ENCODE measurements at regions not wholly inside any gene's neighbourhood (a gene's known extent, or its start where the extent isn't known, plus 50 kb on each side); places are given as distances from the start of the nearest gene placed in this dataset.

DNA sequence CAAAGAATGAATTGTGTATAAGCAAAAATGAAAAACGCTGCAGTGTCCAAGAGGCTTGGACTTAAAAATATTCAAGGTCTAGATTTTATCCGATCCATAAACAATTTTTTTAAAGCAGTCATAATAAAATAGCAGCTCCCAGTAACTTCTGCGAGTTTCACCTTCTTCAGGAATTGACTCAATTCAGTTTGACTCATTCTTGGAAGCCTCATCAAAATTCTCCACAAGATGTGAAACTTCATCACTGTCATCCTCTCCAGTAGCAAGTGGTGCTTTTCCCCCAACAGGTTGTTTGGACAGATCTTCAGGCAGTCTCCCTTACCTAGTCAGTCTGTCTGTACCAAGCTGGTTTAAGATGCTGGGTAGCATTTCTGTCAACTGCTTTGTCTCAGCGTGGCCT is 93.5 kb upstream of the FOXG1 start:
- H3K4me1 Mint-ChIP-seq: no peaks in the 10 kb centered on the region
- H3K9me3 ChIP-seq (ENCODE audit: control insufficient read depth, low read length, poor library complexity, severe bottlenecking): peaks cover 2% of the 10 kb centered on the region

DNA sequence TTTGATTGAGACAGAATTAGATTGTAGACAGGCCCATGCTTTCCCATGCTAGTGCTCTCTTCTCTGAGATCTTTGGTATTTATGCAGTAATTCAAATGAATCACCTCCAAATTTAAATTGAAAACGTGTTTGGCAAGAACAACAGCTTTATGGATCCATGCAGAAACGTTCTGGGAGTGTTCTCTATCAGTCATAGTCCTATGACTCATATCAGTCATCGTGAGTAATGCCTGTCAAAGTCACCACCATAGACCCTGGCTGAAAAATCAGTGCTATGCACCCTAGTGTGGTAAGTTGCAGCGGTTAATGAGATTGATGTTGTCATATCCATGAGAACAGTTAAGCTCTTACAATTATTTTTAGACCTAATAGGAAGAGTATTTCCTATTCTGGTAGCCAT is 90.1 kb upstream of the FOXG1 start:
- ATAC-seq: no peak
- H3K36me3 Mint-ChIP-seq (ENCODE audit: low read depth): no peaks in the 10 kb centered on the region
- no peaks in the 10 kb centered on the region for H3K4me1 Mint-ChIP-seq

More for the DNA sequence above, 93.5 kb upstream of the FOXG1 start:
- ATAC-seq: no peak
- no peak overlapping the region for H3K27ac Mint-ChIP-seq
- H3K27me3 Mint-ChIP-seq: no peaks in the 10 kb centered on the region
- H3K4me3 Mint-ChIP-seq: no peak overlapping the region
- DNase-seq: no peak
- no peaks in the 10 kb centered on the region for H3K36me3 Mint-ChIP-seq (ENCODE audit: low read depth)

DNA sequence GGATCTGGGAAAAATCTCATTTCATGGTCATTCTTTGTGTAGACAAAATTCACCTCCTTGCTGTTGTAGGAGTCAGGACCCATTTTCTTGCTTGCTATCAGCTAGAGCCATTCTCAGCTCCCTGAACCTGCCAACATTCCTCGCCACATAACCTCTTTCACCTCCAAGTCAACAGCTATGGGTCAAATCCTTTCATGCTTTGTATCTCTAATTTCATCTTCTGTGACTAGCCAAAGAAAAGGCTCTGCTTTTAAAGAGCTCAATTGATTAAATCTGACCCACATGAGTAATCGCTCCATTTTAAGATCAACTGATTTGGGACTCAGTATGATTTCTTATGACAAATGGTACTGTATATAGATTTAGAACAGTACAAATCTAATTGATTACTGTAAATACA is 89.2 kb upstream of the FOXG1 start:
- Mint-ChIP-seq H3K36me3 (ENCODE audit: low read depth) (no peaks in the 10 kb centered on the region), H3K27me3 (no peaks in the 10 kb centered on the region), H3K27ac (no peak overlapping the region), H3K4me1 (no peaks in the 10 kb centered on the region), H3K4me3 (no peak overlapping the region)
- no peak for ATAC-seq
- DNase-seq: no peak
- no peaks in the 10 kb centered on the region for H3K9me3 ChIP-seq (ENCODE audit: control insufficient read depth, low read length, poor library complexity, severe bottlenecking)

More for the DNA sequence above, 90.1 kb upstream of the FOXG1 start:
- no peak for DNase-seq
- Mint-ChIP-seq H3K27ac (no peak overlapping the region), H3K4me3 (no peak overlapping the region), H3K27me3 (no peaks in the 10 kb centered on the region)
- no peaks in the 10 kb centered on the region for H3K9me3 ChIP-seq (ENCODE audit: control insufficient read depth, low read length, poor library complexity, severe bottlenecking)

DNA sequence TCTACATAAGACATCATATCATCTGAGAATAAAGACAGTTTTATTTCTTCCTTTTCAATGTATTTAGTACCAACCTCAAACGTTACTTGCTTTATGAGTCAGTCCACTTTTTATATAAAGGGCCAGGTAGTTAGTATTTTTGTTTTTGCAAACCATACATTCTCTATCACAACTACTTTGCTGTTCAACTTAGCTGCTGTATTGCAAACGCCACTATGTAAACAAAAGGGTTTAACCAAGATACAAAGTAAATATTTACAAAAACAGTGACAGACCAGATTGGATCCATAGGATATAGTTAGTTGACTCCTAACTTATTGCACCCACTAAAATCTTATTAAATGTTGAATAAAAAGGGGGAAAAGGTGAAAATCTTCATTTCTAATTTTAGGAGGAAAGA is 87.7 kb upstream of the FOXG1 start:
- no peaks in the 10 kb centered on the region for H3K9me3 ChIP-seq (ENCODE audit: control insufficient read depth, low read length, poor library complexity, severe bottlenecking)
- no peaks in the 10 kb centered on the region for H3K27me3 Mint-ChIP-seq
- H3K4me3 Mint-ChIP-seq: no peak overlapping the region
- H3K4me1 Mint-ChIP-seq: no peaks in the 10 kb centered on the region
- DNase-seq (no peak), ATAC-seq (no peak)
- no peak overlapping the region for H3K27ac Mint-ChIP-seq
- no peaks in the 10 kb centered on the region for H3K36me3 Mint-ChIP-seq (ENCODE audit: low read depth)

DNA sequence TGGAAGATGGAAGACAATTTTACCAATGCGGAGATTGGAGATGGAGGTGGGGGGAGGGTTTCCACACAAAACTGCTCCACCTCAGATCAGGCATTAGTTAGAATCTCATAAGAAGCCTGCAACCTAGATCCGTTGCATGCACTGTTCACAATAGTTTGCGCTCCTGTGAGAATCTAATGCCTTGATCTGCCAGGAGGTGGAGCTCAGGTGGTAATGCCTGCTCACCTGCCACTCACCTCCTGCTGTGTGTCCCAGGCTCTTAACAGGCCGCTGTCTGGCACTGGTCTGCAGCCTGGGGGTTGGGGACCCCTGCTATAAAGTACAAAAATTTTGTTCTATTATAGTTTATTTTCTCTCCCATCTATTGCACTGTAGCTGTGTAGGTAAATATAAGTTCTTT is 84.9 kb upstream of the FOXG1 start:
- DNase-seq (no peak), ATAC-seq (no peak)
- H3K9me3 ChIP-seq (ENCODE audit: control insufficient read depth, low read length, poor library complexity, severe bottlenecking): no peaks in the 10 kb centered on the region
- no peaks in the 10 kb centered on the region for H3K4me1 Mint-ChIP-seq
- H3K4me3 Mint-ChIP-seq: no peak overlapping the region
- H3K36me3 Mint-ChIP-seq (ENCODE audit: low read depth): no peaks in the 10 kb centered on the region
- H3K27me3 Mint-ChIP-seq: no peaks in the 10 kb centered on the region
- no peak overlapping the region for H3K27ac Mint-ChIP-seq

DNA sequence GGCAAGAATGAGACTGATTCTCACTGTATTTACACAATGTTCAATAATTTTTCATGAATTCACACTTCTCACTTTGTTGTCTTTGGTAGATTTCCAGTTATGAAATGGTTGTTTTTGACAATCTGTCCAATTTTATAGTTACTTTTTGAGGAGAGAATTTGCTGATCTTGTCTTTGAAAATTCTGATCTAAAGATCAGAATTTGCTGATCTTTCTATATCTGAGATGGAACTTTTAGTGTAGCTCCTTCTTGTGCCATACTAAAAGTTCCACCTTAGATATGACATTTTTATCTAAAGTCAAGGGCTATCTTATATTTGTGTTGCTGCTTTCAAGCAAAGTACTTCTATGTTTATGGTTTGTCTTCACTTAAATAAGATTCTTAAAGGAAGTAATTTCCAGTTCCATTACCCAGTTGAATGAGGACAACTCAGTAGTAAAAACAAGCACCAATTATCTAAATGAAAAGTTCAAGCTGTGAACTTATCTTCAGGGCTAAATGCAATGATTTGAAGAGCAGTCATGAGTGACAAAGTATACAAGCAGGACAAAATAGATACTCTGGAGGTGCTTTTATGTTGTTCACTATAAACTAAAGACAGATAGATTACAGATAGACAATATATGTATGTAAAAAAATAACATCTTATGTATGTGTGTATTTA is 76.4 kb upstream of the FOXG1 start:
- Mint-ChIP-seq H3K4me1 (no peaks in the 10 kb centered on the region), H3K27ac (no peak overlapping the region), H3K27me3 (no peaks in the 10 kb centered on the region), H3K4me3 (no peak overlapping the region), H3K36me3 (ENCODE audit: low read depth) (no peaks in the 10 kb centered on the region)
- no peak for ATAC-seq
- no peak for DNase-seq
- H3K9me3 ChIP-seq (ENCODE audit: control insufficient read depth, low read length, poor library complexity, severe bottlenecking): no peaks in the 10 kb centered on the region

DNA sequence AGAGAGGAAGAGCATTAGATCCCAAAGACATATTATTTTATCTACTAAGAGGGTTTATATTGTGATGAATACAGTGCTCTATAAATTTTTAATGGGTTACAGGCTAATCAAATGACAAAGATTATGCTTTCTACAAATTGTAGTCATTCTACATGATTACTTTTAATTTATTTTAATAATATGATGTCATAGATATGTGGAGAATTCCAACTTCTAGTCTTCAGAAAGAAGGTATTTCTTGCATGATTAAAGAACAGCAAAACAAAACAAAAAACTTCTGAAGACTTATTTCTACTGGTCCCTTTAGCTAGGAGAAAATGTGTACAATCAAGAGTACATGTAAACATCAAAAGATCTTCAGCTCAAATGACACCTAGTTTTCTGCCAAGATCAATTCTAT is 71.5 kb upstream of the FOXG1 start:
- Mint-ChIP-seq H3K4me3 (no peak overlapping the region), H3K36me3 (ENCODE audit: low read depth) (no peaks in the 10 kb centered on the region), H3K27me3 (no peaks in the 10 kb centered on the region), H3K4me1 (no peaks in the 10 kb centered on the region), H3K27ac (no peak overlapping the region)
- DNase-seq (no peak), ATAC-seq (no peak)
- no peaks in the 10 kb centered on the region for H3K9me3 ChIP-seq (ENCODE audit: control insufficient read depth, low read length, poor library complexity, severe bottlenecking)

DNA sequence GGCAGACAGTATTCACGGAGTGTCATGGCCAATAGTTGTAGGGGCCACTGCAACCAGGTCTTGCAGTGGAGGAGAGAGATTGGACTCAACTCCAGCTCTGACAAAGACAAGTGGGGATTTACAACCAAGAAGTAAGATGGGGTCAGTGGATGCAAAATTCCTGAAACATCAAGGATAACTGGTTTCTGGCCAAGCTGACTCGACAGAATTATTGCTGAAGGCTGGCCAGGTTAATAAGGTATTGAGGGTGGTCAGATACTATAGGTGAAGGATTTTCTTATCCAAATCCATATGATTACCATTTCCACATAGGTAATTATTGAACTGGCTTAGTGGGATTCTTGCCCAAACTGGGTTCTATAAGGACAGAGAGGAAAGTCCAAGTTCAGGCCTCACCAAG is 64.9 kb upstream of the FOXG1 start:
- no peaks in the 10 kb centered on the region for H3K36me3 Mint-ChIP-seq (ENCODE audit: low read depth)
- H3K9me3 ChIP-seq (ENCODE audit: control insufficient read depth, low read length, poor library complexity, severe bottlenecking): no peaks in the 10 kb centered on the region
- H3K27me3 Mint-ChIP-seq: no peaks in the 10 kb centered on the region
- DNase-seq: no peak
- no peak overlapping the region for H3K27ac Mint-ChIP-seq
- no peak overlapping the region for H3K4me3 Mint-ChIP-seq
- no peaks in the 10 kb centered on the region for H3K4me1 Mint-ChIP-seq
- no peak for ATAC-seq

DNA sequence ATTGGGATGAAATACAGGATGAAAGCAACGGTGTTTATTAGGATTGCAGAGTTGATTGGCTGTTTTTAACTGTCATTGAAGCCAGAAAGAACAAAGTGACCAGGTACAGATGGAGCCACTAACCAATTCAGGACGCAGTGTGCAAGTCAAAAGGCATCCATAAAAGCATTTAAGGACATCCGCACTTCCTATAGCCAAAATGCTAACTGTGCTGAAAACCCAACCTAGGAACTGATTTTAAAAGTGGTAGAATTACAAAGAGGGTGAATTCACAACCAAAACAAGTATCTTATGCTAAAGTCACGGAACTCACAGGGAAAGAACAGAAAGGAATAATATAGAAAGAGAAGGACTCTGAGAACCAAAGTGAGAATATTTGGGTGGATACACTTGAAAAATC is 63.1 kb upstream of the FOXG1 start:
- Mint-ChIP-seq H3K4me3 (no peak overlapping the region), H3K4me1 (no peaks in the 10 kb centered on the region), H3K27ac (no peak overlapping the region), H3K27me3 (no peaks in the 10 kb centered on the region), H3K36me3 (ENCODE audit: low read depth) (no peaks in the 10 kb centered on the region)
- DNase-seq (no peak), ATAC-seq (no peak)
- H3K9me3 ChIP-seq (ENCODE audit: control insufficient read depth, low read length, poor library complexity, severe bottlenecking): no peaks in the 10 kb centered on the region

DNA sequence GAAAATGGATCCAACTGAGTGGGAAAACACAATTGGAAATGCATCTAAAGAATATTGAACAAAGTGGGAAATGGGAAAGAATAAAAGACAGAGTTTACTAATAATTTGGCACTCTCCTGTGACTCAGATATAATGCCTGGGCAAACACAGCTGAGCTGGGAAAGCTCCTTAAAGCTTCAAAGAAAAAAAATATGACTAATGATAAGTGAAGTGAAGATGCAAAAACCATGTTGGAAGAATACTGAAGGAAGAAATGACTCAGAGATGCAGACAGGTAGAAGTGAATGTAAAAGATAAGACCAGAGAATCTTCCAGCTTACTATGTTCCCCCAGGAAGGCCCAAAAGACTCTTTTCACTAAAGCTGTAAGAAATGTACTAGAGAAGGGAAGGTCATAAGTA is 62.4 kb upstream of the FOXG1 start:
- DNase-seq: no peak
- H3K9me3 ChIP-seq (ENCODE audit: control insufficient read depth, low read length, poor library complexity, severe bottlenecking): no peaks in the 10 kb centered on the region
- H3K4me3 Mint-ChIP-seq: no peak overlapping the region
- no peak for ATAC-seq
- no peaks in the 10 kb centered on the region for H3K36me3 Mint-ChIP-seq (ENCODE audit: low read depth)
- H3K27ac Mint-ChIP-seq: no peak overlapping the region
- H3K4me1 Mint-ChIP-seq: no peaks in the 10 kb centered on the region
- H3K27me3 Mint-ChIP-seq: no peaks in the 10 kb centered on the region

DNA sequence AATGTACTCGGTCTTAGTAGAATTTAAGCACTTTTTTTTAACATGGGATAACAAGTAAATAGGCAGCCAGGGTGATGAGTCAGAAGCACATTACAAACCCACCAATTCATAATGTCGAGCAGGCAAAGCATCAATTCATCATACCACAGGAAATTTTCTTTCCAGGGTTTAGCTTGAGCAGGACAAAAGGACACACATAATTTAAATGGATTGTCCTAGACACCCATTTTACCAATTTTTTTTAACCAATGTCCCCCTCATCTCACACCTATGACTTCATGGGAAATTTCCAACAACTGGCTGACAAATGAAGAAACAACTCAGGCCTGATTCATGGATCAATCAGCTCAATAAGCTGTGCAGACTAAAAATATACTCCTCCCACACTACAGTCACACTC is 58.8 kb upstream of the FOXG1 start:
- no peaks in the 10 kb centered on the region for H3K4me1 Mint-ChIP-seq
- no peaks in the 10 kb centered on the region for H3K27me3 Mint-ChIP-seq
- DNase-seq (no peak), ATAC-seq (no peak)
- no peaks in the 10 kb centered on the region for H3K9me3 ChIP-seq (ENCODE audit: control insufficient read depth, low read length, poor library complexity, severe bottlenecking)
- no peaks in the 10 kb centered on the region for H3K36me3 Mint-ChIP-seq (ENCODE audit: low read depth)
- H3K4me3 Mint-ChIP-seq: no peak overlapping the region
- H3K27ac Mint-ChIP-seq: no peak overlapping the region

DNA sequence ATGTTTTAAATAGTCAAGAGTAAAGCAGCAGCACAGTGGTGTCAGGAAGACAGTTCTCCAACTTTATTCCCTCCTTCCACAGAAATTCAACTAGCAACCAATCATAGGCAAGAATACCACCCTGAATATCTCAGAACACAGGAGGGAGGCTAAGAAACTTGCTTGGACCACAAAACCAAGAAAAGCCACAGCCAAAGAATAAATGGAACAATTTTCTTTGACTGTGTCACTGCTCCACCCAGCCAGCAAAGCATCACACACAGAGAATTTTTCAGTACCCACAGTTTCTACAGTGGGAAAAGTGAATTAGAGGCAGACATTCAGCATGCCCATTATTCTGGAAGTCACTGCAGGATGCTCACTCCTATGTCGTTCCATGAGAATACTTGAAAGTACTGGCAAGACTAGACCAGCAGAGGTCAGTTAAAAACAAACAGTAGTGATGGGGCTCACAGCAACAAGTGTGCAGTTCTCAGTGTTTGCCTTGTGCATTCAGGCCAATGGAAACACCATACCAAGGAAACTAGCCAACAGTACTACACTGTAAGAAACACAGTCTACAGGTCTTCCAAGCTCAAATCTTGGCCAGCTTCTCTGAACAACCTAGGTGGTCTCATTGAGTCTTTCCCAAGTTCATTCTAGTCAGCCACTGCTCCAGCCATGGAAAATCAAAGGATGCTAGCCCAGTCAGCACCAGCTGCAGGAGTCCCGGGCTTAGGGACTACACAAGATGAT is 56.8 kb upstream of the FOXG1 start:
- H3K36me3 Mint-ChIP-seq (ENCODE audit: low read depth): no peaks in the 10 kb centered on the region
- no peaks in the 10 kb centered on the region for H3K9me3 ChIP-seq (ENCODE audit: control insufficient read depth, low read length, poor library complexity, severe bottlenecking)
- H3K27ac Mint-ChIP-seq: no peak overlapping the region
- H3K4me3 Mint-ChIP-seq: no peak overlapping the region
- no peak for ATAC-seq
- DNase-seq: no peak
- no peaks in the 10 kb centered on the region for H3K27me3 Mint-ChIP-seq
- no peaks in the 10 kb centered on the region for H3K4me1 Mint-ChIP-seq

Measured in T-helper 17 cell (primary cell).